ENCODE measurements at regions not wholly inside any gene's neighbourhood (a gene's known extent, or its start where the extent isn't known, plus 50 kb on each side); places are given as distances from the start of the nearest gene placed in this dataset.

DNA sequence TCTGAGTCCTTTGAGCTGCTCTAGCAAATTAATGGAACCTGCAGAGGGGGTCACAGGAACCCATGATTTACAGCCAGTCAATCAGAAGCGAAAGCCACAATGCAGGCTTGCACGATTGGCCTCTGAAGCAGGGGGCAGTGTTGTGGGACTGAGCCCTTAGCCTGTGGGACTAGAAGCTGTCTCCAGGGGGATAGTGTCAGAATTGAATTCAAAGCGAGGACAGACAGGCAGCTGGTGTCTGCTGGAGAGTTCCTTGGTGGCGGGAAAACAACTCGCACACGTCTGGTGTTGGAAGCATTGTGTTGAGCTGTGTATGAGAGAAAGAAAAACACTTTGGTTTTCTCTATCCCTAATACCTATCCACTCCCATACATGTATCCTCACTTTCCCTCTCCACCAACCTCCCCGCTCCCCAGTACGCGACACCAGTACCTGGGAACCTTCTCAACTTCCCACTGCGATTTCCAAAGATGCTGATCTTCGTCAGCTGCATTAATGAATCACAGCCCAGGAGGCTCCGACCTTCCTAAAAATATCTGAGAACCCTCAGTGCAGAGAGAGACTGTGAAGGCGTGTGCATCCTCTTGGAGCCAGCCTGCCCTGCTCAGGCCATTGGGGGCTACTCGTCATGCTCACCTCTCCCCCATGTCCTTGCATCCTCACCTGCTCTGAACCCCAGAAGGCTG, 88.2 kb downstream of the HS1BP3 start:
- in situ Hi-C loops (cut with HindIII; ENCODE audit: extremely low pct_ligation_motif_present, low pct_unique_long_range_greater_than_20kb) (no loop called here), intact Hi-C loops (cut with micrococcal nuclease; ENCODE audit: unreplicated experiment) (no loop called here)
- POLR2A ChIA-PET = interaction anchor here (0.7 to 3.3 kb wide), 6 partner anchors 17 to 115 kb away, joined by 3 to 11 read pairs (median 6); partner anchors contain the start of gene RHOB
- Histone ChIP-seq H3K9ac (ENCODE audit: insufficient read depth, low read depth, low read length) (no peak overlapping the region), H3K27ac (ENCODE audit: extremely low read length, insufficient read depth, low read length) (no peak overlapping the region), H3K9me3 (ENCODE audit: low read length) (no peaks in the 10 kb centered on the region), H3K27me3 (ENCODE audit: control insufficient read depth in 1 of 2, insufficient read depth in 2 of 2, low read length in 2 of 2) (no peaks in the 10 kb centered on the region), H3K36me3 (replicated peaks in 1 of 2; ENCODE audit: control insufficient read depth in 1 of 2, insufficient read depth in 2 of 2, low read length in 2 of 2) (no peaks in the 10 kb centered on the region), H4K20me1 (ENCODE audit: insufficient read depth, low read length) (no peaks in the 10 kb centered on the region), H3K4me1 (ENCODE audit: insufficient read depth, low read length) (peaks cover 63% of the 10 kb centered on the region), H2AFZ (ENCODE audit: low read length) (no peak overlapping the region), H3K79me2 (ENCODE audit: insufficient read depth, low read length) (no peaks in the 10 kb centered on the region), H3K4me2 (ENCODE audit: low read depth, low read length) (no peak overlapping the region), H3K4me3 (replicated peaks in 1 of 3; ENCODE audit: insufficient read depth in 1 of 3, low read depth in 2 of 3, low read length in 3 of 3) (no peak overlapping the region)
- peak; percentile 69 for FAIRE-seq
- peak; percentile 71 for DNase-seq (ENCODE audit: low spot score)
- BruUV-seq (replicated peaks) = no TSS peak
- CTCF ChIA-PET (ENCODE audit: low intra/inter-chr PET ratio, low total read pairs) = interaction anchor here (0.8 kb wide), 1 partner anchor 73 kb away, joined by 3 read pairs; no protein-coding TSS in a partner anchor
- peak; percentile 72 for ATAC-seq
- 92% methylated on average over 14 of the region's 14 CpGs for WGBS (ENCODE audit: low lambda C conversion rate)
- no peak for TF ChIP-seq ZNF562 (CRISPR knock-in tag; IDR thresholded peaks at IDR 0.05; ENCODE audit: borderline replicate concordance)
- TF ChIP-seq, protein P1, sequence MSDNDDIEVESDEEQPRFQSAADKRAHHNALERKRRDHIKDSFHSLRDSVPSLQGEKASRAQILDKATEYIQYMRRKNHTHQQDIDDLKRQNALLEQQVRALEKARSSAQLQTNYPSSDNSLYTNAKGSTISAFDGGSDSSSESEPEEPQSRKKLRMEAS (IDR thresholded peaks at IDR 0.05) = 0 out of 2 replicates have a peak, but pooled peaks have one; percentile 11
- peak; percentile 37; the same call in 1 of the 2 replicates for TF ChIP-seq ZBTB38 (CRISPR knock-in tag; IDR thresholded peaks at IDR 0.05)
- TF ChIP-seq, protein P2, sequence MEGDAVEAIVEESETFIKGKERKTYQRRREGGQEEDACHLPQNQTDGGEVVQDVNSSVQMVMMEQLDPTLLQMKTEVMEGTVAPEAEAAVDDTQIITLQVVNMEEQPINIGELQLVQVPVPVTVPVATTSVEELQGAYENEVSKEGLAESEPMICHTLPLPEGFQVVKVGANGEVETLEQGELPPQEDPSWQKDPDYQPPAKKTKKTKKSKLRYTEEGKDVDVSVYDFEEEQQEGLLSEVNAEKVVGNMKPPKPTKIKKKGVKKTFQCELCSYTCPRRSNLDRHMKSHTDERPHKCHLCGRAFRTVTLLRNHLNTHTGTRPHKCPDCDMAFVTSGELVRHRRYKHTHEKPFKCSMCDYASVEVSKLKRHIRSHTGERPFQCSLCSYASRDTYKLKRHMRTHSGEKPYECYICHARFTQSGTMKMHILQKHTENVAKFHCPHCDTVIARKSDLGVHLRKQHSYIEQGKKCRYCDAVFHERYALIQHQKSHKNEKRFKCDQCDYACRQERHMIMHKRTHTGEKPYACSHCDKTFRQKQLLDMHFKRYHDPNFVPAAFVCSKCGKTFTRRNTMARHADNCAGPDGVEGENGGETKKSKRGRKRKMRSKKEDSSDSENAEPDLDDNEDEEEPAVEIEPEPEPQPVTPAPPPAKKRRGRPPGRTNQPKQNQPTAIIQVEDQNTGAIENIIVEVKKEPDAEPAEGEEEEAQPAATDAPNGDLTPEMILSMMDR (CRISPR knock-in tag; IDR thresholded peaks at IDR 0.05) = peak; percentile 47
- TF ChIP-seq, protein P3, sequence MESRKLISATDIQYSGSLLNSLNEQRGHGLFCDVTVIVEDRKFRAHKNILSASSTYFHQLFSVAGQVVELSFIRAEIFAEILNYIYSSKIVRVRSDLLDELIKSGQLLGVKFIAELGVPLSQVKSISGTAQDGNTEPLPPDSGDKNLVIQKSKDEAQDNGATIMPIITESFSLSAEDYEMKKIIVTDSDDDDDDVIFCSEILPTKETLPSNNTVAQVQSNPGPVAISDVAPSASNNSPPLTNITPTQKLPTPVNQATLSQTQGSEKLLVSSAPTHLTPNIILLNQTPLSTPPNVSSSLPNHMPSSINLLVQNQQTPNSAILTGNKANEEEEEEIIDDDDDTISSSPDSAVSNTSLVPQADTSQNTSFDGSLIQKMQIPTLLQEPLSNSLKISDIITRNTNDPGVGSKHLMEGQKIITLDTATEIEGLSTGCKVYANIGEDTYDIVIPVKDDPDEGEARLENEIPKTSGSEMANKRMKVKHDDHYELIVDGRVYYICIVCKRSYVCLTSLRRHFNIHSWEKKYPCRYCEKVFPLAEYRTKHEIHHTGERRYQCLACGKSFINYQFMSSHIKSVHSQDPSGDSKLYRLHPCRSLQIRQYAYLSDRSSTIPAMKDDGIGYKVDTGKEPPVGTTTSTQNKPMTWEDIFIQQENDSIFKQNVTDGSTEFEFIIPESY (CRISPR knock-in tag; IDR thresholded peaks at IDR 0.05) = 0 out of 2 replicates have a peak, but pooled peaks have one; percentile 24
- no peak for TF ChIP-seq JDP2 (CRISPR knock-in tag; IDR thresholded peaks at IDR 0.05; ENCODE audit: borderline replicate concordance)
- TF ChIP-seq NFATC3 (CRISPR knock-in tag; IDR thresholded peaks at IDR 0.05) = 0 out of 2 replicates have a peak, but pooled peaks have one; percentile 57
- TF ChIP-seq ZSCAN25 (CRISPR knock-in tag; IDR thresholded peaks at IDR 0.05) = no peak
- TF ChIP-seq FOXM1 (CRISPR knock-in tag; IDR thresholded peaks at IDR 0.05) = no peak
- TF ChIP-seq STAG1 (CRISPR knock-in tag; IDR thresholded peaks at IDR 0.05) = peak; percentile 44; the same call in 1 of the 2 replicates
- peak; percentile 32 for TF ChIP-seq XRCC5 (optimal IDR thresholded peaks at IDR 0.05; ENCODE audit: low read length)
- peak; percentile 30; the same call in 1 of the 2 replicates for TF ChIP-seq SOX5 (CRISPR knock-in tag; IDR thresholded peaks at IDR 0.05; ENCODE audit: borderline replicate concordance)
- TF ChIP-seq ZNF550 (CRISPR knock-in tag; IDR thresholded peaks at IDR 0.05; ENCODE audit: borderline replicate concordance) = no peak
- TF ChIP-seq, protein P4, sequence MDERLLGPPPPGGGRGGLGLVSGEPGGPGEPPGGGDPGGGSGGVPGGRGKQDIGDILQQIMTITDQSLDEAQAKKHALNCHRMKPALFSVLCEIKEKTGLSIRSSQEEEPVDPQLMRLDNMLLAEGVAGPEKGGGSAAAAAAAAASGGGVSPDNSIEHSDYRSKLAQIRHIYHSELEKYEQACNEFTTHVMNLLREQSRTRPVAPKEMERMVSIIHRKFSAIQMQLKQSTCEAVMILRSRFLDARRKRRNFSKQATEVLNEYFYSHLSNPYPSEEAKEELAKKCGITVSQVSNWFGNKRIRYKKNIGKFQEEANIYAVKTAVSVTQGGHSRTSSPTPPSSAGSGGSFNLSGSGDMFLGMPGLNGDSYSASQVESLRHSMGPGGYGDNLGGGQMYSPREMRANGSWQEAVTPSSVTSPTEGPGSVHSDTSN (CRISPR knock-in tag; IDR thresholded peaks at IDR 0.05) = no peak
- TF ChIP-seq SMARCC2 (IDR thresholded peaks at IDR 0.05) = no peak

All from HepG2 (cell line).